NCI-H2081 treated with DMSO at 0.1 percent for 48 hours (cell line): ENCODE measurements at regions not wholly inside any gene's neighbourhood (a gene's known extent, or its start where the extent isn't known, plus 50 kb on each side); places are given as distances from the start of the nearest gene placed in this dataset.
"Not testable (repeated sequence)": the region's sequence is repeated elsewhere in the genome, so short reads cannot be mapped to it uniquely, and the experiment has no call there.

Experiments used
- DNase-seq: peaks from one replicate; lab custom pipeline; 2025; lab: John Stamatoyannopoulos, UW

- DNase-seq = no peak
Observed at GRCh38 chr12:84270470-84271140, 642.0 kb downstream of the SLC6A15 start.

- no peak for DNase-seq
Observed at GRCh38 chr12:84247931-84248330, 664.7 kb downstream of the SLC6A15 start.

- DNase-seq = no peak
Observed at GRCh38 chr12:84243686-84244085, 668.9 kb downstream of the SLC6A15 start.

GRCh38 chr12:84222841-84223240 lies 689.8 kb downstream of the SLC6A15 start:
- no peak for DNase-seq

- DNase-seq = no peak
Observed at GRCh38 chr12:84218406-84218805, 694.2 kb downstream of the SLC6A15 start.

- DNase-seq = no peak
Observed at GRCh38 chr12:84201976-84202375, 710.6 kb downstream of the SLC6A15 start.

- DNase-seq = no peak
Observed at GRCh38 chr12:84198294-84198946, 714.2 kb downstream of the SLC6A15 start.

- no peak for DNase-seq
Observed at GRCh38 chr12:84191779-84192178, 720.8 kb downstream of the SLC6A15 start.

- no peak for DNase-seq
Observed at GRCh38 chr12:84186433-84186832, 726.2 kb downstream of the SLC6A15 start.

- no peak for DNase-seq
Observed at GRCh38 chr12:84183576-84183975, 729.0 kb downstream of the SLC6A15 start.

GRCh38 chr12:84174115-84174514 lies 738.5 kb downstream of the SLC6A15 start:
- no peak for DNase-seq

- no peak for DNase-seq
Observed at GRCh38 chr12:84172823-84173424, 739.7 kb downstream of the SLC6A15 start.

GRCh38 chr12:84166812-84167211 lies 745.8 kb downstream of the SLC6A15 start:
- no peak for DNase-seq

GRCh38 chr12:84165998-84166571 lies 746.5 kb downstream of the SLC6A15 start:
- DNase-seq = no peak

GRCh38 chr12:84161296-84161695 lies 751.3 kb downstream of the SLC6A15 start:
- no peak for DNase-seq

GRCh38 chr12:84159260-84159659 lies 753.3 kb downstream of the SLC6A15 start:
- no peak for DNase-seq

GRCh38 chr12:84157170-84157569 lies 755.4 kb downstream of the SLC6A15 start:
- DNase-seq = no peak

GRCh38 chr12:84154991-84155930 lies 757.3 kb downstream of the SLC6A15 start:
- not testable (repeated sequence) for DNase-seq

- not testable (repeated sequence) for DNase-seq
Observed at GRCh38 chr12:84154439-84154990, 758.1 kb downstream of the SLC6A15 start.

GRCh38 chr12:84150201-84150600 lies 762.4 kb downstream of the SLC6A15 start:
- DNase-seq = no peak

- no peak for DNase-seq
Observed at GRCh38 chr12:84148335-84148734, 764.3 kb downstream of the SLC6A15 start.
